ENCODE measurements at regions not wholly inside any gene's neighbourhood (a gene's known extent, or its start where the extent isn't known, plus 50 kb on each side); places are given as distances from the start of the nearest gene placed in this dataset.
"Not testable (repeated sequence)": the region's sequence is repeated elsewhere in the genome, so short reads cannot be mapped to it uniquely, and the experiment has no call there.

GRCh38 chr4:103425406-103425805, 227.3 kb upstream of the CENPE start:
- in situ Hi-C loops (cut with HindIII; ENCODE audit: low pct_unique_long_range_greater_than_20kb, low sequenced_read_pairs): no loop called here
- no peak for DNase-seq (ENCODE audit: low read depth, low spot score)

DNA sequence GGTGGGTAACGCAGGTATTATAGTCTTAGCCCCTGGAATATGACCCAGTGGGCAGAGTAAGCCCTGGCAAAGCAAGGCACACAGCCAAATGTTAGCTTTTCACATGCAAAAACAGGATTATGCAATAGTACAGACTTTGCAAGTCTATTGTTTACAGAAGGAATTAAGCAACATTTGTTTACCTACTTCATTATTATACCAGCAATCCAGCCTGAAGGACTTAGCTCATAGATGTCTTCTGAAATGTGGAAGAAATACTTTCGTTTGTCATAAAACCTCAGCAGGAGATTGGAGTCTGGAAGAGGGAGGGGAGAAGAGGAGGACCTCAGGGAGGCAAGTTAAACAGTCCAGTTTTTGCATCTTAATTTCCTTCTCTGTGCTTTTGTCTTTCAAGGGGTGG, 226.7 kb upstream of the CENPE start:
- no peak for DNase-seq (ENCODE audit: low read depth, low spot score)

DNA sequence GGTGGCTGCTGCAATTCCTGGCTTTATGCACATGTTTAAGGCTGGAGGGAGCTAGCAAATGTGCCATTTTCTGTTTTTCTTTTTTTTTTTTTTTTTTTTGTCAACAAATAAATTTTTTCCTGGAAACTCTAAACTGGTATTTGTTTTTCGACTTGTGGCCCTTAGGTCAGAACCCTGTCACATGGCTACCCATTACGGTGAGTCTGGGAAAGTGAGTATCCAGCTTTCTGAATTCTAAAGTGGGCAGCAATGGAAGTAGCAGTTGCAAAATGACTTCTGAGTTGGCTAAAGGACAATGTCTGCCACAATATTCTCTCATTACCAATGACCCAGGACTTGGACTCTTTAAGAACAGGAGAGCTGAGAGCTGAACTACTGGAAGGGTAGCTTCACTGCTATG, 225.1 kb upstream of the CENPE start:
- in situ Hi-C loops (cut with HindIII; ENCODE audit: low pct_unique_long_range_greater_than_20kb, low sequenced_read_pairs): no loop called here
- DNase-seq (ENCODE audit: low read depth, low spot score): no peak

More for the DNA sequence above, 226.7 kb upstream of the CENPE start:
- in situ Hi-C loops (cut with HindIII; ENCODE audit: low pct_unique_long_range_greater_than_20kb, low sequenced_read_pairs): no loop called here

DNA sequence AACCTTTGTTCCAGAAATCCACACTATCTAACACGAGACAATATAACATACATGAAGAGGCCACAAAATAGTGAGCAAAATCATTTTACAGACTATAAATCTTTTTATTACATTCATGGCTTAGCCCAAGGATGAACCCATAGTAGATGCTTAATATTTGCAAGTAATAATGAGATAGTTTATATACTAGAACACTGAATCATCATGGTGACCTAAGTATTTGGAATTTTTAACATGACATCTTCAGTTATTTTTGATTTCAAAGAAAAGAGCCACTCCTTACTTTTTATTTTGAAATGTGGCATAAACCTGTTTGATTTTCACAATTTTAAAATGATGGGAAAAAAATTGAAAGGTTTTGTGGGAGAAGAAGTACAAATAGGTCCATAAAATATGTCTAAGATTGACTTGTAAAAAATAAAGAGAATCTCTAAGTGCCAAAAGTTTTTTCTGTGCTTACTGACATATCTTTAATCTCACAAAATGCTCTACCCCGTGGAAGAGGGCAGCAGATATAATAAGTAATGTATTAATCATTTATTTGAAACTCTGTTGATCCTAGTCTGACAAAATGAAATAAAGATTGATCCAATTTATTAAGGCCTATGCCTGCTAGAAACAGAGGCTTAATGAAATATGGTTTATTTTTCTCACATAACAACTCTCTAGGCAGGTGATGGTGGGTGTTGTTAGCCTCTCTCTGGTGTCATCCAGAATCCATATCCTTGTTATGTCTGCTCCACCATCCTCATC, 224.5 kb upstream of the CENPE start:
- no peak for DNase-seq (ENCODE audit: low read depth, low spot score)
- in situ Hi-C loops (cut with HindIII; ENCODE audit: low pct_unique_long_range_greater_than_20kb, low sequenced_read_pairs): no loop called here

DNA sequence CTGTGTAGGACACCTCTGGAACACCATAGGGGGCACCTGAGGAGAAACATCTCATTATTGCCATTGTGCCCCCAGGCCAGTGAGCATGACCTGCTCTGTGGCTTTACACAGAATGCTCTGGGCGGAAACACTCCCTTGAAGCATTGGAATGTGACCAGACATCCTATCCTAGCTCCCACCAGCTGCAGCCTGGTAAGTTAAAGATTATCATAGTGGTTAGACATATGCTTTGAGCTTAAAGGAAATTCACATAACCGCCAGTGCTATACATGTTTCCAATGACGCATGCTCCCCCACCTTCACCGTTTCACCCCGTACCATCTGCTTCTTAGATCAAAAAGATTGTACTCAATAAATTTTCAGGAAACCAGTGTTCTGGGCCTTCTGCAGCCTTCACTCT, 217.7 kb upstream of the CENPE start:
- in situ Hi-C loops (cut with HindIII; ENCODE audit: low pct_unique_long_range_greater_than_20kb, low sequenced_read_pairs): no loop called here
- DNase-seq (ENCODE audit: low read depth, low spot score): no peak

- DNase-seq (ENCODE audit: low read depth, low spot score); in situ Hi-C loops (cut with HindIII; ENCODE audit: low pct_unique_long_range_greater_than_20kb, low sequenced_read_pairs): not testable (repeated sequence)
These were observed 214.5 kb upstream of the CENPE start for GRCh38 chr4:103412646-103413045.

DNA sequence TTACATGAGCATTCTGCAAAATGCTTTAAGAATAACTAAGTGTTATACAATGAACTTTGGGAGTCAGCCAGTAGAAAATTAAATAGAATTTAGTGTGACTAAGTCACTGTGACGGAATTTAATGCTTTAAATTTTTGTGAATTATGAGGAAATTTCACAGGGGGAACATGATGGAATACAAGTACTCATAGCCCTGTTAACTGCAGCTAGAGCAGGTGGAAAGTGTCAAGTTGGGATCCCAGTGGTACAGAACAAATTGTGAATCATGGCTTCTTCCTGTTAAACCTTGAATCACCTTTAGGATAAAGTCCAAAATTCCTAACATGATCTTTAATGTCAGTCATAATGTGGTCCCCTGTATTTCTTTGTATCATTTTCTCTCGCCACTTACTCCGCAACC, 212.2 kb upstream of the CENPE start:
- DNase-seq (ENCODE audit: low read depth, low spot score): no peak
- in situ Hi-C loops (cut with HindIII; ENCODE audit: low pct_unique_long_range_greater_than_20kb, low sequenced_read_pairs): no loop called here

DNA sequence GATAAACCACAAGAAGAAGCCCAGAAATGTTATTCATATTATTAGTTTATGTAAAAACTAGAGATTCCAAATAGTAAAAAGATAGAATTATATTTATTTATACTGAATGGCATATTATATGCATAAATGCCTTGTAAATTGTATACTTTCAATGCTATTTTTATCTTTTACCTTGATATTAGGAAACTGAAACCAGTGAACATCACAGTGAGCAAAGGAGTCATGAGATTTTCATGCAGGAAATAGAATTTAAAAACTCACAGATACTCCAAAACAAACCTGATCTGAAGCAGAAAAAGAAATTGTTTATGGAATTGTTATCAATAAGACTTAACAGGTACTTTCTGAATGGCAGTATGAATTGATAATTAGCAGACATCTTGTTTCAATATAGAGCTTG, 207.3 kb upstream of the CENPE start:
- DNase-seq (ENCODE audit: low read depth, low spot score): no peak
- in situ Hi-C loops (cut with HindIII; ENCODE audit: low pct_unique_long_range_greater_than_20kb, low sequenced_read_pairs): no loop called here

- in situ Hi-C loops (cut with HindIII; ENCODE audit: low pct_unique_long_range_greater_than_20kb, low sequenced_read_pairs): no loop called here
- DNase-seq (ENCODE audit: low read depth, low spot score): no peak
These were observed 205.5 kb upstream of the CENPE start for GRCh38 chr4:103403619-103404018.

- no peak for DNase-seq (ENCODE audit: low read depth, low spot score)
- in situ Hi-C loops (cut with HindIII; ENCODE audit: low pct_unique_long_range_greater_than_20kb, low sequenced_read_pairs): no loop called here
These were observed 204.1 kb upstream of the CENPE start for GRCh38 chr4:103402198-103402597.

DNA sequence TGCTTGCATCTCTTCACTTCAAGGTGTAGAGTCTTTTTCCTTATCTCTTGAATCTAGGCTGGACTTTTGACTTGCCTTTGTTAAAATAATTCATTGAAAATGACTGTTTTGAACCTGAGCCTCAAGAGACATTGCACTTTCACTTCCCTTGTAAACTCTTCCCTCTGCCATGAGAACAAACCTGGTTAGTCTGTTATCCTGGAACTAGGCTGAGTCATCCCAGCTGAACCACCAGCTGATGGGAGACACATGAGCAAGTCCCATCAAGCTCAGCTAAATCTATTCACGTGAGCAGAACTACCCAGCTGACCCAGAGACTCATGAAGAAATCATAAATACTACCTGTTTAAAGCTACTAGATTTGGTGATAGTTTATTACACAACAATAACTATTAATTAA, 202.3 kb upstream of the CENPE start:
- peak; percentile 4 for DNase-seq (ENCODE audit: low read depth, low spot score)
- in situ Hi-C loops (cut with HindIII; ENCODE audit: low pct_unique_long_range_greater_than_20kb, low sequenced_read_pairs): no loop called here

DNA sequence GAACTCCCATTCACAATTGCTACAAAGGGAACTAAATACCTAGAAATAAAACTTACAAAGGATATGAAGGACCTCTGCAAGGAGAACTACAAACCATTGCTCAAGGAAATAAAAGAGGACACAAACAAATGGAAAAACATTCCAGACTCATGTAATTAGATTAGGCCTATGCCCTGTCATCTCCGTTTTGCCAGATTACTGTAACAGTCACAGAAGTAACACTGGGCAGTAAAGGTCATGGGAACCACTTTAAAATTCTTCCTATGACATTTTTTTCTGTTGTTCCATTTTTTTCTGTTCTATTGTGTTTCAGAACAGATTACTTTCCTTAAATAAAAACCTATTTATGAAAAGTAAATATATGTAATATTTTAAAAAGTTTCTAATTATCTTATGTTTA, 199.4 kb upstream of the CENPE start:
- in situ Hi-C loops (cut with HindIII; ENCODE audit: low pct_unique_long_range_greater_than_20kb, low sequenced_read_pairs): no loop called here
- no peak for DNase-seq (ENCODE audit: low read depth, low spot score)

DNA sequence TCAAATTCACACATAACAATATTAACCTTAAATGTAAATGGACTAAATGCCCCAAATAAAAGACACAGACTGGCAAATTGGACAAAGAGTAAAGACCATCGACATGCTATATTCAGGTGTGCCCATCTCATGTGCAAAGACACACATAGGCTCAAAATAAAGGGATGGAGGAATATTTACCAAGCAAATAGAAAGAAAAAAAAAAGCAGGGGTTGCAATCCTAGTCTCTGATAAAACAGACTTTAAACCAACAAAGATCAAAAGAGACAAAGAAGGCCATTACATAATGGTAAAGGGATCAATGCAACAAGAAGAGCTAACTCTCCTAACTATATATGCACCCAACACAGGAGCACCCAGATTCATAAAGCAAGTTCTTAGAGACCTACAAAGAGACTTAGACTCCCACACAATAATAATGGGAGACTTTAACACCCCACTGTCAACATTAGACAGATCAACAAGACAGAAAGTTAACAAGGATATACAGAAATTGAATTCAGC, 189.4 kb upstream of the CENPE start:
- DNase-seq (ENCODE audit: low read depth, low spot score); in situ Hi-C loops (cut with HindIII; ENCODE audit: low pct_unique_long_range_greater_than_20kb, low sequenced_read_pairs): not testable (repeated sequence)

DNA sequence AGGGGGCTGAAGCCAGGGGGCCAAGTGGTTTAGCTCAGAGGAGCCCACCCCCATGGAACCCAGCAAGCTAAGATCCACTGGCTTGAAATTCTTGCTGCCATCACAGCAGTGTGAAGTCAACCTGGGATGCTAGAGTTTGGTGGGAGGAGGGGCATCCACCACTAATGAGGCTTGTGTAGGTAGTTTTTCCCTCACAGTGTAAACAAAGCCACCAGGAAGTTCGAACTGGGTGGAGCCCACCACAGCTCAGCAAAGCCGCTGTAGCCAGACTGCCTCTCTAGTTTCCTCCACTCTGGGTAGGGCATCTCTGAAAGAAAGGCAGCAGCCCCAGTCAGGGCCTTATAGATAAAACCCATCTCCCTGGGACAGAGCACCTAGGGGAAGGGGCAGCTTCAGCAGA, 187.4 kb upstream of the CENPE start:
- in situ Hi-C loops (cut with HindIII; ENCODE audit: low pct_unique_long_range_greater_than_20kb, low sequenced_read_pairs); DNase-seq (ENCODE audit: low read depth, low spot score): not testable (repeated sequence)

DNA sequence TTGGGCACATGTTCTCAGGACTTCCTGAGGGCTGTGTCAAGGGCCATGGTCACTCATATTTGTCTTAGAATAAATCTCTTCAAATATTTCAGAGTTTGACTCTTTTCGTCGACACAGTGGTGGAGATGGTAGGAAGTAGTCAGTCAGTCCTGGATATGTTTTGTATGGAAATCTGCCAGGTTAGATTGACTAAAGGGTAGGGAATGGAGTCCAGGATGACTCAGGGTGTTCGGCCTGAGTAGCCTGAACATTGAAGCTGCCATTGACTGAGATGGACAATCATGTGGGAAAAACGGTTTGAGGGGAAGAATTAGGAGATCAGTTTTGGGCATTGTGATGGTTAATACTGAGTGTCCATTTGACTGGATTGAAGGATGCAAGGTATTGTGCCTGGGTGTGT, 177.1 kb upstream of the CENPE start:
- DNase-seq (ENCODE audit: low read depth, low spot score): no peak
- in situ Hi-C loops (cut with HindIII; ENCODE audit: low pct_unique_long_range_greater_than_20kb, low sequenced_read_pairs): no loop called here

DNA sequence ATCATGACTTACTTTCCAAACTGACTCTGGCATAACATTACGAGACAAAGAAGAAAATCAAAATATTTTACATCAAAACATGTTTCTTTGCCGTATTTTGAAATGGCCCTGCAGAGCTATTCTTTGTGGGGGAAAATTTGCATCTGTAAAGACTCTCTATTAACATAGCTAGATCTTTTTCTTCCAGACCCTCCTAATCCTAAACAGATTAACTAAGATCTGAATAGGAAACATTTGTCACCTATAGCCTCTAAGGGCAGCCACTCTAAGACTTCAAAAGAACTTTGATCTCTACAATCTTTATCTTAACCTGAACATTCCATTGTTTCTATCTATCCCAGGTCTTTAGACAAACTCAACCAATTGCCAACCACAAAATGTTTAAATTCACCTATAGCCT, 176.6 kb upstream of the CENPE start:
- in situ Hi-C loops (cut with HindIII; ENCODE audit: low pct_unique_long_range_greater_than_20kb, low sequenced_read_pairs): no loop called here
- DNase-seq (ENCODE audit: low read depth, low spot score): no peak

DNA sequence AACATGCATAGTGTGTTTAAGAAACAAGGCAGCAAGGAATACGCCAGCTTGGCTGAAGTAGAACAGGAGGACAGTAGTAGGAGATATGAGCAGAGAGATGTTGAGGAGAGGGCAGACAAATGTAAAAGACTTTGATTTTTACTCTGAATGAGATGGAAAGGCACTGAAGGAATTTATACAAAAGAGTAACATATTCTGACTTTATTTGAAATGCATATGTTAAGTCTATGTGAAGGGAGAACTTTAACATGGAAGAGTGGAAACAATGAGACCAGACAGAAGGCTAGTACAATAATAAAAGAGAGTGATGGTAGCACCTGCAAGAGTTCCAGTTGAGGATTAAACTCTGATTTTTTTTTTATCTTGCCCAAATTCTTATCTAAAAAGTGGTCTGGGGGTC, 176.2 kb upstream of the CENPE start:
- DNase-seq (ENCODE audit: low read depth, low spot score): no peak

DNA sequence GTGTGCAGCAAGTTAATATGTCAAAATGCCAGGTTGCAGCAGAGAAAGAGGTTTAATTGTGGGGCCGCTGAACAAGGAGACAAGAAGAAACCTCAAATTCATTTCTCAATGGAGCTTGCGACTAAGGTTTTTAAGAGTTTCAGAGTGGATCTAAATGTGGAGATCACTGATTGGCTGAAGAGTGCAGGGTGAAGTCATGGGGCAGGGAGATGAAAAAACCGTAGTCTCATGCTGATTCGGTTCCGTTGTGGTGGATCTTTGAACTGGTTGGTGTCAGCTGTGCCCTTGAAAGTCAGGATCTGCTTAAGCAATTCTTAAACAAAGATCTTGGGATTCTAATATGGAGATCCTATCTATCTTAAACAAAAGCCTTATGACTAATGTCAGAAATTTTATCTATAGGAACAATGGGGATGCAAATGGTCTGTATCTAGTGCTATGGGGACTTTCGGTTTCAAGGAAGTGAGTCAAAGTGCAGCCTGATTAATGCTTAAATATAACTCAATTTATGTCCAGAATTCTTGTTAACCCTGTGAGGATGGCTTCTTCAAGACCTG, 173.9 kb upstream of the CENPE start:
- in situ Hi-C loops (cut with HindIII; ENCODE audit: low pct_unique_long_range_greater_than_20kb, low sequenced_read_pairs): no loop called here
- DNase-seq (ENCODE audit: low read depth, low spot score): no peak

More for the DNA sequence above, 176.2 kb upstream of the CENPE start:
- in situ Hi-C loops (cut with HindIII; ENCODE audit: low pct_unique_long_range_greater_than_20kb, low sequenced_read_pairs): no loop called here

DNA sequence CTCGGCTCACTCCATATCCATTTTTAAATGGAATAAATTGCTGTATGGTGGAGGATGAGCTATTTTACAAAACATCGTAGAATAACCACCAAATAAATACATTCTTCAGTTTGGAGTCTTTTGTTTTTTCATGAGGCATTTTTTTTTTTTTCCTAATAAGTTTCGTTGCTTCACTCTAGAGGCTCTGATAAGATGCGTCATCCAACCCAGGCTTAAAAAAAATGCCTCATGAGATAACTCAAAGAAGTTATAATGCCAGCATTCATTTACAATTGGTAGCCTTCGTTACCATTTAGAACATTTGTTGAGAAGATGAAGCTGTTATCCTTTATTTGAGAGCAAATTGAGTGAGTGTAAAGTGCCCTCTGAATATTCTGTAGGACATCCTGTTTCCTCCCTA, 172.2 kb upstream of the CENPE start:
- no peak for DNase-seq (ENCODE audit: low read depth, low spot score)
- in situ Hi-C loops (cut with HindIII; ENCODE audit: low pct_unique_long_range_greater_than_20kb, low sequenced_read_pairs): no loop called here

All from SK-MEL-5 (cell line).